Nephron (organoid): ENCODE measurements at regions not wholly inside any gene's neighbourhood (a gene's known extent, or its start where the extent isn't known, plus 50 kb on each side); places are given as distances from the start of the nearest gene placed in this dataset.
"Not testable (repeated sequence)": the region's sequence is repeated elsewhere in the genome, so short reads cannot be mapped to it uniquely, and the experiment has no call there.

ENCODE experiments used
- H3K27ac Mint-ChIP-seq, 3 experiments: 2 replicates each; pipeline ENCODE4 v1.8.0; 2020; ENCODE audit warnings: mixed read lengths in 3 of 3, mild to moderate bottlenecking in 2 of 3, moderate library complexity in 1 of 3
- H3K27me3 Mint-ChIP-seq: 2 replicates; pipeline ENCODE4 v1.8.0; 2021; ENCODE audit warnings: low read depth, mild to moderate bottlenecking, moderate library complexity, mixed read lengths
- H3K36me3 Mint-ChIP-seq: 2 replicates; pipeline ENCODE4 v1.8.0; 2020; ENCODE audit warnings: low read depth, mixed read lengths
- H3K4me1 Mint-ChIP-seq: 2 replicates; pipeline ENCODE4 v1.8.0; 2020; ENCODE audit warnings: mixed read lengths
- H3K4me3 Mint-ChIP-seq, 3 experiments: 2 replicates each; pipeline ENCODE4 v1.8.0; 2020; ENCODE audit warnings: mild to moderate bottlenecking in 3 of 3, mixed read lengths in 3 of 3, moderate library complexity in 2 of 3
- H3K9me3 Mint-ChIP-seq: 2 replicates; pipeline ENCODE4 v1.8.0; 2020; ENCODE audit warnings: mixed read lengths
- CTCF ChIP-seq, 3 experiments: fragments of 200-600 bp; sonication (generic); IDR thresholded peaks; one replicate each; pipeline ENCODE4 v1.5.0; 2021; ENCODE audit warnings: antibody characterized with exemption in 3 of 3; ENCODE audit not compliant: unreplicated experiment in 3 of 3

DNA sequence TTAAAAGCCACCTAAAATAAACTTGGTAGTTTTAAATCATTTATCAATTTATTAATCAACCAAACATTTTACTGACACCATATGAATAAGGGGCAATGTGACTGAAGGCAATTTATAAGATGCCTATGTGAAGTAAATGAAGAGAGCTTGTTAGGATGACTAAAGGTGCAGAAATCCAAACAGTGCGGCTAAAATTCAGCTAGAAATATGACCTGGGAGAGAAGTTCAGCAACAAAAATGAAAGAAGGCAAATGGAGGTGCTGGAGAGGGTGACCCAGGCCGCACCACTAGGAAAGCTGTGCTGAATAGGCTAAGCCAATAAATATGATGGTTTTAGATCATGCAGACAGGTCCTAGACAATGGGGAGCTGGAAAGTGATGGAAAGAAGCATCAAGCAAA lies 403.7 kb downstream of the BTG1 start:
- Mint-ChIP-seq H3K27me3 (peaks cover 3% of the 10 kb centered on the region), H3K9me3 (no peaks in the 10 kb centered on the region), H3K36me3 (no peaks in the 10 kb centered on the region), H3K4me1 (no peaks in the 10 kb centered on the region), H3K4me3 (no peak overlapping the region), H3K27ac (no peak overlapping the region)
- no peak for TF ChIP-seq CTCF (IDR thresholded peaks at IDR 0.05; ENCODE audit: unreplicated experiment in 3 of 3)

GRCh38 chr12:91733846-91734245 lies 411.8 kb downstream of the BTG1 start:
- H3K4me1 Mint-ChIP-seq, H3K27me3 Mint-ChIP-seq, H3K36me3 Mint-ChIP-seq, H3K4me3 Mint-ChIP-seq, H3K9me3 Mint-ChIP-seq: not testable (repeated sequence)
- peak overlapping the region in 1 of 3 experiments; percentile 40 for H3K27ac Mint-ChIP-seq

DNA sequence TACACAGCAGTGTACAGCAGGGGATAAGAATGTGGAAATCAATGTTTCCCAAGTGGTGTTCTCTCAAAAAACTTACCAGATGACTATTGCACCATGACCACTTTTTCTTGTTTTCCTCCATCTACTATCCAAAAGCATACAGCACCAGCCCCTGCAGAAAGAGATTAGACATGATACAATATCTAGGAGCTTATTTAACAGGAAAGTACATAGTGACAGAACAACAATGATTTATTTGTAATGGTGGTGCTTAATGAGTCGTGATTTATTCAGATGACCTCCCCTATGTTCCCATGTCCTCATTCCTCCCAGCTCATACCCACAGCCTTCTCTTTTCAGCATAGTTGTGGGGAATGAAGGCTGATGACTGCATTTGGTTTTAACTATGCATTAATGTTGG lies 413.6 kb downstream of the BTG1 start:
- H3K27ac Mint-ChIP-seq: no peak overlapping the region
- no peaks in the 10 kb centered on the region for H3K4me1 Mint-ChIP-seq
- no peak for TF ChIP-seq CTCF (IDR thresholded peaks at IDR 0.05; ENCODE audit: unreplicated experiment in 3 of 3)
- H3K27me3 Mint-ChIP-seq: no peaks in the 10 kb centered on the region
- H3K9me3 Mint-ChIP-seq: peaks cover 3% of the 10 kb centered on the region
- H3K4me3 Mint-ChIP-seq: no peak overlapping the region
- no peaks in the 10 kb centered on the region for H3K36me3 Mint-ChIP-seq

DNA sequence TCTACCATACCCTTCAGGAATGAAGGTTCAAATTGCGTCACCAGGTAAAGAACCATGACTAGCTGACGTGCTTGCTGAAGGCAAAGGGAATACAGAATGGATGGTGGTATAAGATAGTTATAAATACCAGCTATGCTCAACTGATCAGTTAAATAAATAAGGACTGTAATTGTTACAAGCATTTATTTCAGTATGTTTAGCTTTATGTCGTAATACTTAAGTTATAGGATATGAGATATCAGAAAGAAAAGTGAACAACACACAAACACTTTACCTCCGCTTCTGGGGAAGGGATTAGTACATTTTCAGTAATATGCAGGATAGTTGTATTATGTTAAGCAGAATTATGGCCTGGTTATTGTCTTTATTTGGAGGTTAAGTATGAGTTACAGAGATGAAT lies 416.1 kb downstream of the BTG1 start:
- no peak overlapping the region for H3K4me3 Mint-ChIP-seq
- H3K36me3 Mint-ChIP-seq: no peaks in the 10 kb centered on the region
- TF ChIP-seq CTCF (IDR thresholded peaks at IDR 0.05; ENCODE audit: unreplicated experiment in 3 of 3): no peak
- peaks cover 3% of the 10 kb centered on the region for H3K9me3 Mint-ChIP-seq
- H3K4me1 Mint-ChIP-seq: no peaks in the 10 kb centered on the region
- no peaks in the 10 kb centered on the region for H3K27me3 Mint-ChIP-seq
- H3K27ac Mint-ChIP-seq: no peak overlapping the region

- Mint-ChIP-seq H3K9me3 (no peaks in the 10 kb centered on the region), H3K27me3 (no peaks in the 10 kb centered on the region), H3K27ac (no peak overlapping the region), H3K4me1 (no peaks in the 10 kb centered on the region), H3K4me3 (no peak overlapping the region), H3K36me3 (no peaks in the 10 kb centered on the region)
- TF ChIP-seq CTCF (IDR thresholded peaks at IDR 0.05; ENCODE audit: unreplicated experiment in 3 of 3): no peak
These were observed 422.5 kb downstream of the BTG1 start for GRCh38 chr12:91723191-91723590.

DNA sequence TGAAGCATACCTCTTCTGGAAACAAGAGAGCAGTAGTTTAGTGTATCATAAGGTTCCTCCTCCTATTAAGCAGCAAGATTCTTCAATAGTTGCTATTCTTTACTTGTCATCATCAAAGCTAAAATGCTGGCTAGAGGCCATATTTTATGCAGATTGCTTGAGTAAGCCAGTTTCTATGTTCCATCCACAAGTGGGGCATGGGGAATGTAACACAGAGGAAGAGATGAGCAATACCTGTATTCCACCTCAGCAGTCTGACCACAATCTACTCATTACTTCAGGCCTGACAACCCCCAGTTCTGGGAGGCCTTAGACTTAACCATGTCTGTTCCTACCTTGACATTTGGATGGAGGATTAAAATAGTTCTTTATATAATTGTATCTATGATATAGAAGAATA lies 423.6 kb downstream of the BTG1 start:
- H3K27ac Mint-ChIP-seq: no peak overlapping the region
- H3K27me3 Mint-ChIP-seq: no peaks in the 10 kb centered on the region
- no peak overlapping the region for H3K4me3 Mint-ChIP-seq
- TF ChIP-seq CTCF (IDR thresholded peaks at IDR 0.05; ENCODE audit: unreplicated experiment in 3 of 3): no peak
- no peaks in the 10 kb centered on the region for H3K36me3 Mint-ChIP-seq
- no peaks in the 10 kb centered on the region for H3K4me1 Mint-ChIP-seq
- no peaks in the 10 kb centered on the region for H3K9me3 Mint-ChIP-seq

DNA sequence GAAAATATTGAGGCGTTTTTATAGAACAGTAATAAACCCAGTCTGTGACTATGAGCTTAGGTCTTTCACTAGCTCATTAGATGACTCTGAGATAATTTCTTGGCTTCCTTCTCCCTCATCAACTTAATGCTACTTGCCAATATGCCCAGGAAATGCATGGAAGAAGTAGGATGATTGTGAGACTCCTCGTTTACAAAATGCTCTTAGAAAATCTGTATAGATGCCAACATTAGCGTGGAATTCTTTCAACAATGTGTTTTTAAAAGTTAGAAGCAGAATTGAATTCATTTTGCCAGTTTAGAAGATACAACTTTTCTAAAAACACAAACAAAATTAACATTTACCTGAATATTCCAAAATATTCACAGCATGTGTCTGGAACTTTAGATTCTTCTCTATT lies 424.6 kb downstream of the BTG1 start:
- Mint-ChIP-seq H3K4me1 (no peaks in the 10 kb centered on the region), H3K27me3 (no peaks in the 10 kb centered on the region), H3K9me3 (no peaks in the 10 kb centered on the region), H3K27ac (no peak overlapping the region), H3K4me3 (no peak overlapping the region), H3K36me3 (no peaks in the 10 kb centered on the region)
- no peak for TF ChIP-seq CTCF (IDR thresholded peaks at IDR 0.05; ENCODE audit: unreplicated experiment in 3 of 3)
